Lung (tissue), 11 donors: ENCODE measurements at regions not wholly inside any gene's neighbourhood (a gene's known extent, or its start where the extent isn't known, plus 50 kb on each side); places are given as distances from the start of the nearest gene placed in this dataset.

ENCODE experiments used
- ATAC-seq: fragments of 200-7000 bp; cut with Tn5 transposase; one replicate; pipeline ENCODE4 v1.9.1; 2020; ENCODE audit warnings: moderate number of reproducible peaks; ENCODE audit not compliant: insufficient read depth, low FRiP score
- DNase-seq, 3 donors: peaks; one replicate each; pipeline ENCODE4 v3.0.0-alpha.2; 2013 to 2017
- H3K27ac ChIP-seq, 2 donors: one replicate each; pipeline ENCODE4 v1.5.1; 2013; ENCODE audit warnings: mild to moderate bottlenecking in 2 of 2, moderate library complexity in 2 of 2, control low read depth in 1 of 2, inconsistent platforms in 1 of 2, low read depth in 1 of 2, low read length in 1 of 2
- H3K27me3 ChIP-seq, 3 donors: one replicate each; pipeline ENCODE4 v1.5.1; 2013; ENCODE audit warnings: low read length in 2 of 3; ENCODE audit not compliant: control insufficient read depth in 3 of 3, insufficient read depth in 3 of 3
- H3K36me3 ChIP-seq, 4 donors: one replicate each; pipeline ENCODE4 v1.5.1; 2013; ENCODE audit warnings: low read length in 4 of 4, mild to moderate bottlenecking in 1 of 4, moderate library complexity in 1 of 4; ENCODE audit not compliant: control insufficient read depth in 4 of 4, insufficient read depth in 4 of 4
- H3K4me1 ChIP-seq, 5 donors: one replicate each; pipeline ENCODE4 v1.5.1; 2013; ENCODE audit warnings: low read length in 5 of 5, mild to moderate bottlenecking in 2 of 5, moderate library complexity in 1 of 5; ENCODE audit not compliant: control insufficient read depth in 5 of 5, insufficient read depth in 5 of 5
- H3K4me3 ChIP-seq: one replicate; pipeline ENCODE4 v1.5.1; 2013; ENCODE audit warnings: mild to moderate bottlenecking, control low read depth, moderate library complexity
- H3K9ac ChIP-seq, 2 donors: one replicate each; pipeline ENCODE4 v1.5.1; 2013; ENCODE audit warnings: low read length in 2 of 2, control low read depth in 1 of 2; ENCODE audit not compliant: insufficient read depth in 1 of 2
- H3K9me3 ChIP-seq, 4 donors: one replicate each; pipeline ENCODE4 v1.5.1; 2013; ENCODE audit warnings: low read length in 3 of 4, mild to moderate bottlenecking in 1 of 4, moderate library complexity in 1 of 4; ENCODE audit not compliant: control insufficient read depth in 4 of 4, insufficient read depth in 3 of 4
- CTCF ChIP-seq: IDR thresholded peaks from 2 replicates; pipeline ENCODE4 v1.5.1; 2012; ENCODE audit warnings: mild to moderate bottlenecking; ENCODE audit errors: control extremely low read depth, extremely low read depth
- WGBS, 2 donors: extraction: QIAGEN DNeasy Blood & Tissue Kit; methylation state at CpG; one replicate each; pipeline ENCODE4 v1.1.7; 2013; 5-methylcytosine and 5-hydroxymethylcytosine counted together
- donor health status: control.
- donor health status: control.
- donor health status: Bipolar disorder and iron deficiency.
- donor health status: healthy.
- donor health status: DM: yes; HTN: yes; CAD: no.

- no peaks in the 10 kb centered on the region for H3K4me1 ChIP-seq
- DNase-seq (no peak), ATAC-seq (no peak)
- H3K36me3 ChIP-seq: no peaks in the 10 kb centered on the region
- H3K9ac ChIP-seq: no peak overlapping the region
- WGBS, 2 donors: 45 to 60% methylated on average over 5 of the region's 5 CpGs
- H3K27me3 ChIP-seq: no peaks in the 10 kb centered on the region
- no peak for TF ChIP-seq CTCF
- H3K27ac ChIP-seq: no peak overlapping the region
- H3K9me3 ChIP-seq: peaks cover 0 to 5% (median 0%) of the 10 kb centered on the region in 4 donors
- H3K4me3 ChIP-seq: no peak overlapping the region
These were observed 148.2 kb downstream of the RAP2A start for GRCh38 chr13:97582170-97582569.

- no peak overlapping the region for H3K9ac ChIP-seq
- H3K36me3 ChIP-seq: no peaks in the 10 kb centered on the region
- no peak for DNase-seq
- ATAC-seq: no peak
- WGBS, 2 donors: 73 to 81% methylated on average over 3 of the region's 3 CpGs
- H3K9me3 ChIP-seq: peaks cover 0 to 5% (median 0%) of the 10 kb centered on the region in 4 donors
- H3K27ac ChIP-seq: no peak overlapping the region
- TF ChIP-seq CTCF: no peak
- no peaks in the 10 kb centered on the region for H3K4me1 ChIP-seq
- no peak overlapping the region for H3K4me3 ChIP-seq
- H3K27me3 ChIP-seq: no peaks in the 10 kb centered on the region
These were observed 150.0 kb downstream of the RAP2A start for GRCh38 chr13:97583907-97584497.

- Histone ChIP-seq H3K9me3 (peaks cover 0 to 5% (median 0%) of the 10 kb centered on the region in 4 donors), H3K36me3 (no peaks in the 10 kb centered on the region), H3K4me1 (no peaks in the 10 kb centered on the region), H3K27ac (no peak overlapping the region), H3K27me3 (no peaks in the 10 kb centered on the region), H3K4me3 (no peak overlapping the region), H3K9ac (no peak overlapping the region)
- 70 to 81% methylated on average over 1 of the region's 1 CpG for WGBS, 2 donors
- TF ChIP-seq CTCF: no peak
- no peak for DNase-seq
- ATAC-seq: no peak
These were observed 153.0 kb downstream of the RAP2A start for GRCh38 chr13:97586941-97587340.

- H3K9ac ChIP-seq: no peak overlapping the region
- no peaks in the 10 kb centered on the region for H3K36me3 ChIP-seq
- peaks cover 0 to 10% (median 0%) of the 10 kb centered on the region in 4 donors for H3K9me3 ChIP-seq
- no peak for ATAC-seq
- H3K4me3 ChIP-seq: no peak overlapping the region
- no peaks in the 10 kb centered on the region for H3K27me3 ChIP-seq
- WGBS, 2 donors: 68 to 72% methylated on average over 1 of the region's 1 CpG
- DNase-seq: no peak
- no peaks in the 10 kb centered on the region for H3K4me1 ChIP-seq
- TF ChIP-seq CTCF: no peak
- H3K27ac ChIP-seq: no peak overlapping the region
These were observed 155.0 kb downstream of the RAP2A start for GRCh38 chr13:97588993-97589392.
